Skeletal muscle satellite cell (primary cell): ENCODE measurements at regions not wholly inside any gene's neighbourhood (a gene's known extent, or its start where the extent isn't known, plus 50 kb on each side); places are given as distances from the start of the nearest gene placed in this dataset.

Experiments
- H3K27me3 ChIP-seq: 2 replicates; pipeline ENCODE4 v1.7.0; 2013; ENCODE audit warnings: low read length; ENCODE audit not compliant: control insufficient read depth, insufficient read depth
- H3K36me3 ChIP-seq: 2 replicates; pipeline ENCODE4 v1.7.0; 2013; ENCODE audit warnings: mild to moderate bottlenecking, control low read depth, low read length; ENCODE audit not compliant: insufficient read depth
- H3K4me1 ChIP-seq: 2 replicates; pipeline ENCODE4 v1.7.0; 2013; ENCODE audit warnings: low read length; ENCODE audit not compliant: control insufficient read depth, insufficient read depth
- H3K4me2 ChIP-seq: 2 replicates; pipeline ENCODE4 v1.7.0; 2013; ENCODE audit warnings: mild to moderate bottlenecking, low read length
- H3K4me3 ChIP-seq: 2 replicates; pipeline ENCODE4 v1.7.0; 2013; ENCODE audit warnings: low read length
- H3K9ac ChIP-seq: 2 replicates; pipeline ENCODE4 v1.7.0; 2013; ENCODE audit warnings: mild to moderate bottlenecking, low read depth, low read length, moderate library complexity
- H3K9me3 ChIP-seq: replicated peaks from 2 replicates; pipeline ENCODE4 v1.7.0; 2013; ENCODE audit warnings: mild to moderate bottlenecking, control low read depth, low read length

DNA sequence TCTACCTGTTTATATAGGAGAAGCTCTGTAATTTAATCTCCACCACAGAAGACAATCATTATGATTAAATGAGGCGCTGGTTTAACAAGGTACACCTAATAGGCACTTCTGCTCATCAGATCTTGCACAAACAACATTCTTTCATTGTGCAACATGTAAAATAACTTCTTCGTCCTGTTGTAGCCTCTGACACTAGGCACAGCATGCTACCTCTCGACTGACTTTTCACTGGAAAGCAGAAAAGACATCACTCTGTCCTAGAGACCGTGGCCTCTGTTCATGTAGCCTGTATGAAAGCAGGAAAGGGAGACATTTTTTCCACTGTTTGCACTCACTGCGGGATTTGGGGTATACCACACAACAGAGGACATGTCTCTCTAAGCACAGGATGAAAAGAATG lies 316.5 kb downstream of the IRS1 start:
- no peak overlapping the region for H3K9ac ChIP-seq
- no peak overlapping the region for H3K4me3 ChIP-seq
- H3K9me3 ChIP-seq = no peaks in the 10 kb centered on the region
- H3K36me3 ChIP-seq = no peaks in the 10 kb centered on the region
- no peaks in the 10 kb centered on the region for H3K27me3 ChIP-seq
- peaks cover 22% of the 10 kb centered on the region for H3K4me1 ChIP-seq
- H3K4me2 ChIP-seq = no peak overlapping the region

DNA sequence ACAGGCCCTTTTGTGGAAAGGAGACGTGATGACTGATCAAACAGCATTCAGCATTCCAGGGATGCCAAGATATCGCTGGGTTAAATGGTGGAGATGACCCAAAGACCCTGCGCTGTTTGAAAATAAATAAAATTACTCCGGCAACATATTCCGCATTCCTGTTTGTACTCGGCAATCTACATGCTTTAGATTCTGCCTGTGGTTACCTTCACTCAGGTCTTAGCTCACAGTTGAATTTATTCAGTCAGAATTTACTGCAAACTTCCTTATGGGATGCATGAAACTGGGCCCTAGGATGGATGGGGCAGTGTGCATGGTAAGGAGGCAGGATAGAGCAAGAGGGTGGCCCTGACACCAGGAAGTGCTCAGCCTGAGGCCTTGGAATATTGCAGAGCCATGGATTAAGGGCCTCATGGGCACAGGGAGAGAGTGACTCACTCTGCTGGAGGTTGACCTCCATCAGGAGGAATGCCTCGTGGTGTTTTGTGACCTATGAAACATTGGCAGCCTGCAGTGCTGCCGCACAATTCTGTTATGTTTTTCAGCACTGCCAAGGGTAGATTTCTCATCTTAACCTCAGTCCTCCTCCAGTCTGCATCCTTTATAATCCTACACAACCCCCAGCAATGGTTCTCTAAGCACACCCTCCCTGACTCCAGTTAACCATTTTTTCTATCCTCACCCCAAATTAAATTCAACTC lies 321.4 kb downstream of the IRS1 start:
- H3K9ac ChIP-seq = peak overlapping the region; percentile 50
- no peaks in the 10 kb centered on the region for H3K27me3 ChIP-seq
- H3K4me2 ChIP-seq = peak overlapping the region; percentile 1
- peaks cover 47% of the 10 kb centered on the region for H3K4me1 ChIP-seq
- no peaks in the 10 kb centered on the region for H3K9me3 ChIP-seq
- H3K4me3 ChIP-seq = no peak overlapping the region
- H3K36me3 ChIP-seq = no peaks in the 10 kb centered on the region

DNA sequence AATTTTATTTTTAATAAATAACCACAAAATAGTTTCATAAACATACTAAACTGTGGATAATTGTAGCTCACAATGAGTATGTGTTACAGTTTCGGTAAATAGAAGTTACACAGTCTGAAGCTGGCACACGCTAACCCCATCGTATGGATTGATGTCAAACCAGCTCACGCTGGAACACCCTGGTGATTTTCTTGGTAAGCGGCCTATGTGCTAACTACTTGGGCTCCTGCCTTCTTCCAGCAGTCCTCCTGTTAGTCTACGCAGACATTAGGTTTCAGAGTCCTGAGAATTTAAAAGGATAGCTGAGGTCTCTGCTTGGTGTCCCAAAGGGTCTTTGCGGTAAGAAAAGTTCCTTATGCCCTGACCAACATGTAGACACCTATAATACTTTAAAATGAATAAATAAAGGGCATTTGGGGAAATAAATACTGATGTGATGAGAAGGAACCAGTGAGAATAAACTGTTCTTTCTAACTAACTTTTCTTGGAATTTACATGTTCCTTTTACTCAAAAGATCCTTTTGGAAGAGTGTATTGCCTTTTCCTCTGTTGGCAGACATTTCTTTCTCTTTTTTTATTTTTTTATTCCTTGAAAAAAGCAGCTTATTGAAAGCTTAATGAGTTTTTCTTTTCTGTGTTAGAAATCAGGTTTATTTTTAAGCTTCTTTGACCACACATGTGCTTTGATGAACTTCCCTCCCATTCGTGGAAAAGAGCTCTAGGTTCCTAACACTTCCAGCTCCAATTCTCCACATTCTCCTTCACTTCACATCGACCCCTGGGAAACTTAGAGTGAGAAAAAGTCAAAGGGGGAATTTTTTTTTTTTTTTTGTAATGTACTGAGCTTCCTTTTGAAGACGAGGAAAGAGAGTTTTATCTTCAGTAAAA lies 322.2 kb downstream of the IRS1 start:
- Histone ChIP-seq H3K9ac (peak overlapping the region; percentile 50), H3K9me3 (no peaks in the 10 kb centered on the region), H3K4me2 (no peak overlapping the region), H3K27me3 (no peaks in the 10 kb centered on the region), H3K36me3 (no peaks in the 10 kb centered on the region), H3K4me3 (no peak overlapping the region), H3K4me1 (peaks cover 47% of the 10 kb centered on the region)

DNA sequence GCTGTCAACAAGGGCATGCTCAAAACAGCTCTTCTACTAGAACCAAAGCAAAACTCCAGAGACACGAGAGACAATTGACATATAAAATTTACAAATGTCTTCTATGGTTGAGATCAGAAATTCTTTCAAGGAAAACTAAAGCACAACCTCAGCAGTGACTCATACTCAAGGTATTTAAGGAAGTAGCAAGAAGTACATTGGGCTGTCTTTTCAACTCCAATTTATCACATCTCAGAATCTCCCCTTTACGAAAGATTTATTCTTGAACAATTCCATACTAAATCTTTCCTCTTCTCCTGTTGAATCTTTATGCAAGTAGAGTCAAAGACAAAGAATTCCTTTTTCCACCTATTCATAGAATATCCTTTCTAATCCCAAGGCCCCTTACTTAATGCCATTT lies 324.0 kb downstream of the IRS1 start:
- no peaks in the 10 kb centered on the region for H3K36me3 ChIP-seq
- peaks cover 47% of the 10 kb centered on the region for H3K4me1 ChIP-seq
- no peak overlapping the region for H3K4me3 ChIP-seq
- H3K27me3 ChIP-seq = no peaks in the 10 kb centered on the region
- H3K4me2 ChIP-seq = peak overlapping the region; percentile 52
- no peaks in the 10 kb centered on the region for H3K9me3 ChIP-seq
- peak overlapping the region; percentile 58 for H3K9ac ChIP-seq

DNA sequence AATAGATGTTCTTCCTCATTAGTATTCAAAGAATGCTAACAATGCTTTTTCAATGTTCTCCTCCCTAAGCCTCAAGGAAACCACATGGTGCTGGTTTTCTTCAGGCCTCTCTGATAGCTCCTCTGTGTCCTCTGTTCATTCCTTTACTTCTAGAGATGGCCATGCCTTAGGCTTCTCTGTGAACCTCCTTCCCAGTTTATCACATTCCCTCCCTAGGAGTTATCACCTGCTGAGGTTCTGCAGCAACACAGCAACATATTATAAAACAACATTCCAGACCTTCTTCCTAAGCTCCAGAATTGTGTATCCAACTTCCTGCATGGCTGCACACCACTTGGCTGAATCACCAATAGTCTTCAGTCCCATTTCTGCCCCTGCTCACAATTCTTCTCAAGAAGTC lies 325.5 kb downstream of the IRS1 start:
- Histone ChIP-seq H3K27me3 (no peaks in the 10 kb centered on the region), H3K4me2 (no peak overlapping the region), H3K9ac (no peak overlapping the region), H3K36me3 (no peaks in the 10 kb centered on the region), H3K9me3 (no peaks in the 10 kb centered on the region), H3K4me3 (no peak overlapping the region), H3K4me1 (peaks cover 47% of the 10 kb centered on the region)

DNA sequence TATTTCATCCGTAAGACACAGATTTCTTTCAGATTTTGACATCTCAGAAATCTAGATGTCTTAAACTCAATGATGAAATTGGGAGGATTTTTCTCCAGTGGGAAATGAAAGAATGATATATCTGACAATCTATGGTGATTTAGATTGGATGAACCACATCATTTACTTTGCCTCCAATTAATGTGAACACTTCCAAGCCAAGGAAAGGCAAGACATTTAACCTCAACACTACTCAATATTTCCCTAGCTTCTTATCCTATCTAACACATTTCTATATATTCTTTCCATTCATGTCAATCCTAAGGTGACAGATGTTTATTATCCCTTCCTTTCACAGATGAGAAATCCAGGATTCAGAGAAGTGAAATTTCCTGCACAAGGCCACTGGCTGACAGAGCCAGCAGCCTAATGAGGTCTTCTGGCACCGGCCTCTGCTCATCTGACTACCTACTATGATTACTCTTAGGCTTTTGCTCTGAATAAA lies 327.6 kb downstream of the IRS1 start:
- Histone ChIP-seq H3K9ac (no peak overlapping the region), H3K4me2 (no peak overlapping the region), H3K36me3 (no peaks in the 10 kb centered on the region), H3K4me3 (no peak overlapping the region), H3K4me1 (peaks cover 26% of the 10 kb centered on the region), H3K9me3 (no peaks in the 10 kb centered on the region), H3K27me3 (no peaks in the 10 kb centered on the region)

DNA sequence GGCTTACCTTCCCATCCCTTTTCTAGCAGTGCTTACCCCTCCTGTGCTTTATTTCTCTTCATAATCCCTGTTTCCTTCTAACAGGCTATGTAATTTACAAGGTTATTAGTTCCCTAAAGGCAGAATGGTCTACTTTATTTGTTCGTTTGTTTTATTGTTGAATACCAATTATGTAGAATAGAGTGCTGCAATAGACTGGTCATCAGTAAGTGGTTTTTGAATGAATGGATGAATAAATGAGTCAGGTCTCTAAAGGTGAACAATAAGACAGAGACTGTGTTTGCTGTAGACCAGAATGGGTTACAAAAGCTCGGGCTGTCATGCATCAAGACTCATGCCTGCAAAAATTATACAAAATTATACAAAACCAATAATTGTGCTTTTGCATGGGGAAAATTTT lies 332.0 kb downstream of the IRS1 start:
- Histone ChIP-seq H3K4me2 (no peak overlapping the region), H3K9ac (no peak overlapping the region), H3K27me3 (no peaks in the 10 kb centered on the region), H3K9me3 (no peaks in the 10 kb centered on the region), H3K4me1 (no peaks in the 10 kb centered on the region), H3K36me3 (no peaks in the 10 kb centered on the region), H3K4me3 (no peak overlapping the region)

DNA sequence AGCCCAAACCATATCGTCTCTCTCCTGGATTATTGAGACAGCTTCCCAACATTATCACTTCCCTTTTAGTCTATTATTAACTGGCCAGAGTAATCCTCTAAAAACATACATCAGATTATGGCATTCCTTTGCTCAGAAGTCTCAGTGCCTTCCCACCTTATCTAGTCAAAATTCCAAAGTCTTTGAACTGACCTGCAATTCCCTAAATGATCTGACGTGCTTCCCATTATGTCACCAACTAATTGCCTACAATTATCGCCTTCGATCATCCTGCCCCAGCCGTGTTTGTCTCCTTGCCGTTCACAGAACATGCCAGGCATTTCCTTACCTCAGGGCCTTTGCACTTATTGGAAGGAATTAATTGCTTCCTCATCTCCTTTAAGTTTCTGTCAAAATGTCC lies 332.4 kb downstream of the IRS1 start:
- Histone ChIP-seq H3K9ac (no peak overlapping the region), H3K4me1 (no peaks in the 10 kb centered on the region), H3K4me3 (no peak overlapping the region)

DNA sequence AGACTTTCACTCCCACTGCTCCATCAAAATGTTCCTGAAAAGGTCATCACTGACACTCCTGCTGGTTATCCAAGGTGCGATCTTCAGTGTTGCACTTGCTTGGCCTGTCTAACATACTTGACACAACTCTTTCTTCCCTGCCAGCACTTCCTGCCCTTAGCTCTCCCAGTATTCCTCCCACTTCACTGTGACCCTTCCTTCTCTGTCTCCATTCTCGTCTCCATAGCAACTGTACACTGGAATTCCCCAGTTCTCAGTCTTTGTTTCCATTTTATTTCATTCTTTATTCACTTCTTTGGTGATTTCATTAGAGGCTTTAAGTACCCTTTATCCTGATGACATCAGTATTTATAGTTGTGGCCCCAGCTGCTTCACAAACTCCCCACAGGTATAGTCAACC lies 333.0 kb downstream of the IRS1 start:
- Histone ChIP-seq H3K9me3 (no peaks in the 10 kb centered on the region), H3K9ac (no peak overlapping the region), H3K4me3 (no peak overlapping the region)

More for the DNA sequence above, 332.4 kb downstream of the IRS1 start:
- no peaks in the 10 kb centered on the region for H3K36me3 ChIP-seq
- H3K9me3 ChIP-seq = no peaks in the 10 kb centered on the region
- no peaks in the 10 kb centered on the region for H3K27me3 ChIP-seq
- H3K4me2 ChIP-seq = no peak overlapping the region

DNA sequence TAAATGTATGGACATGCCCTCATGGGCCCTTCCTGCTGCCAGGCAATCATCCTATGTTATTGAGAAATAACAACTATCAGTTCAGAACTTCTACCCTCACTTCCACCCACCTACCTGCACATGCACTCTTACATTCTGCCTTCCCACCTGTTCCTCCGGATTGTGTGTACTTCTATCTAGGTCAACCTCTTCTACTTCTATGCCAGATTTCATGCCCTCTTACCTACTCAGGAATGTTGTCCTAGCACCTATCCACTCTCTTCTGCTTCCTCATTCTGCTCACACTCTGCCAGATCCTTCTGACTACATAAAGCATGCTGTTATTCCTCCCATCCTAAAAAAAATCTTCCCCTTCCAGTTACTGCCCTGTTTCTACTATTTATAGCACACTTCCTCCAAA lies 333.5 kb downstream of the IRS1 start:
- no peaks in the 10 kb centered on the region for H3K36me3 ChIP-seq
- no peaks in the 10 kb centered on the region for H3K4me1 ChIP-seq
- H3K27me3 ChIP-seq = no peaks in the 10 kb centered on the region
- H3K9ac ChIP-seq = no peak overlapping the region
- no peak overlapping the region for H3K4me2 ChIP-seq
- no peak overlapping the region for H3K4me3 ChIP-seq
- H3K9me3 ChIP-seq = no peaks in the 10 kb centered on the region

More for the DNA sequence above, 333.0 kb downstream of the IRS1 start:
- no peak overlapping the region for H3K4me2 ChIP-seq
- H3K27me3 ChIP-seq = no peaks in the 10 kb centered on the region
- no peaks in the 10 kb centered on the region for H3K36me3 ChIP-seq
- no peaks in the 10 kb centered on the region for H3K4me1 ChIP-seq

DNA sequence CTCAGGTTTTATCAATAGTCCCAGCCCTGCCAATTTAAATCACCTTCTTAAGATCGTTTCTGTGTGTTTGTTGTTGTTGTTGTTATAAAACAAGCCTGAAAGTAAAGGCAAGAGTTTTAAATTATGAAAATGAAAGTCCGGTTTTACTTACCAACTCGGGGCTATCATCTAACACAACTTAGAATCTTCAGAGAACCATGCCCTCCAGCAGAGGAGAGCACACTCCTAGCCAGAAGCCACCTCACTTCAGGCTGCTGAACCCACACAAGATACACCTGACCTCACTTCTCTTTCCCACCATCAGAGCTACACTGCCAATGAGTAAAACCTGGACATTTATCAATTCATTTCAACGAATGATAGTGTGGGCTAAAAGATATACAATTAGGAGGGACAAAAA lies 335.2 kb downstream of the IRS1 start:
- no peaks in the 10 kb centered on the region for H3K4me1 ChIP-seq
- no peaks in the 10 kb centered on the region for H3K9me3 ChIP-seq
- H3K4me2 ChIP-seq = no peak overlapping the region
- no peaks in the 10 kb centered on the region for H3K36me3 ChIP-seq
- H3K9ac ChIP-seq = no peak overlapping the region
- H3K4me3 ChIP-seq = no peak overlapping the region
- H3K27me3 ChIP-seq = no peaks in the 10 kb centered on the region
